Breast epithelium (tissue), 4 donors: ENCODE measurements at regions not wholly inside any gene's neighbourhood (a gene's known extent, or its start where the extent isn't known, plus 50 kb on each side); places are given as distances from the start of the nearest gene placed in this dataset.

Experiments used
- DNase-seq, 2 donors: peaks; one replicate each; pipeline ENCODE4 v3.0.0-alpha.2; 2019; ENCODE audit warnings: low spot score in 2 of 2
- H3K27ac ChIP-seq, 2 donors: fragments of 200-600 bp; sonication (generic) in 1 of 2; one replicate each; pipeline ENCODE4 v1.5.1; 2016 to 2019; ENCODE audit warnings: mild to moderate bottlenecking in 1 of 2
- H3K27me3 ChIP-seq, 2 donors: fragments of 200-600 bp; sonication (generic) in 1 of 2; one replicate each; pipeline versions ENCODE4 v1.5.1 to v1.6.0; 2017 to 2019; ENCODE audit warnings: control low read depth in 1 of 2, mild to moderate bottlenecking in 1 of 2
- H3K36me3 ChIP-seq: fragments of 200-600 bp; one replicate; pipeline ENCODE4 v1.5.1; 2019
- H3K4me1 ChIP-seq, 2 donors: fragments of 200-600 bp; sonication (generic); one replicate each; pipeline ENCODE4 v1.5.1; 2016 to 2019; ENCODE audit warnings: control low read depth in 1 of 2
- H3K4me3 ChIP-seq, 3 donors: fragments of 200-600 bp; sonication (generic); 1 replicate in 2 of 3; 2 replicates in 1 of 3; pipeline ENCODE4 v1.5.1; 2016 to 2019; ENCODE audit warnings: mild to moderate bottlenecking in 3 of 3, moderate library complexity in 2 of 3
- H3K9me3 ChIP-seq, 2 donors: fragments of 200-600 bp; sonication (generic) in 1 of 2; one replicate each; pipeline ENCODE4 v1.5.1; 2016 to 2019; ENCODE audit warnings: control low read depth in 1 of 2
- POLR2A ChIP-seq: fragments of 450-650 bp; IDR thresholded peaks from one replicate; pipeline ENCODE4 v1.6.1; 2016; ENCODE audit warnings: antibody characterized with exemption, mild to moderate bottlenecking, moderate library complexity
- POLR2AphosphoS5 ChIP-seq, 3 donors: sonication (generic); formaldehyde crosslinking; IDR thresholded peaks; one replicate each; pipeline ENCODE4 v1.6.1; 2017; ENCODE audit warnings: antibody characterized with exemption in 3 of 3
- intact Hi-C: fragments of 100-400 bp; cut with DNase I; formaldehyde crosslinking; loops from one replicate; pipeline ENCODE4 v1.15.1; 2023; ENCODE audit warnings: low total_unique reads
- TF ChIP-seq, protein P1 (sequence below), 3 donors: fragments of 450-650 bp; IDR thresholded peaks; one replicate each; pipeline ENCODE4 v1.5.1; 2016 to 2017; ENCODE audit warnings: antibody characterized with exemption in 3 of 3, mild to moderate bottlenecking in 3 of 3, moderate library complexity in 3 of 3

DNA sequence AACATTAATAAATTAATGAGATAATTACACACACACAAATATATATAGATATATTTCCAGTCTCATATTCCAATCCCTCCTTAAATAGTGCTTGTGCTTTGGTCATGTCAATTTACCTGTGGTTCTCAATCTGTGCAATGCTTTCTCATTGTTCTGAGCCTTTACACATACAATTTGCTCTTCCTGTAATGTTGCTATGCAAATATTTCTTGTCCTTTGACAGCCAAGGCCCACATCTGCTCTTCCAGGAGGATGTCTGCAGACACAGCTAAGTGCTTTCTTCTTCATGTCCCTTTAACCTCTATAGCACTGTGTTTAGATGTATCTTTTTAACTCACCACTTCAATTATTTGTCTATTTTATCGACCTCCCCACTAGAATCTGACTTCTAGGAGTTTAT lies 67.3 kb upstream of the RAPGEF2 start:
- DNase-seq, result no peak
- TF ChIP-seq, protein P1, sequence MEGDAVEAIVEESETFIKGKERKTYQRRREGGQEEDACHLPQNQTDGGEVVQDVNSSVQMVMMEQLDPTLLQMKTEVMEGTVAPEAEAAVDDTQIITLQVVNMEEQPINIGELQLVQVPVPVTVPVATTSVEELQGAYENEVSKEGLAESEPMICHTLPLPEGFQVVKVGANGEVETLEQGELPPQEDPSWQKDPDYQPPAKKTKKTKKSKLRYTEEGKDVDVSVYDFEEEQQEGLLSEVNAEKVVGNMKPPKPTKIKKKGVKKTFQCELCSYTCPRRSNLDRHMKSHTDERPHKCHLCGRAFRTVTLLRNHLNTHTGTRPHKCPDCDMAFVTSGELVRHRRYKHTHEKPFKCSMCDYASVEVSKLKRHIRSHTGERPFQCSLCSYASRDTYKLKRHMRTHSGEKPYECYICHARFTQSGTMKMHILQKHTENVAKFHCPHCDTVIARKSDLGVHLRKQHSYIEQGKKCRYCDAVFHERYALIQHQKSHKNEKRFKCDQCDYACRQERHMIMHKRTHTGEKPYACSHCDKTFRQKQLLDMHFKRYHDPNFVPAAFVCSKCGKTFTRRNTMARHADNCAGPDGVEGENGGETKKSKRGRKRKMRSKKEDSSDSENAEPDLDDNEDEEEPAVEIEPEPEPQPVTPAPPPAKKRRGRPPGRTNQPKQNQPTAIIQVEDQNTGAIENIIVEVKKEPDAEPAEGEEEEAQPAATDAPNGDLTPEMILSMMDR (IDR thresholded peaks at IDR 0.05), result no peak
- TF ChIP-seq POLR2A (no peak), POLR2AphosphoS5 (IDR thresholded peaks at IDR 0.05) (no peak)
- no peak overlapping the region for H3K4me3 ChIP-seq
- H3K27ac ChIP-seq, result no peak overlapping the region
- H3K9me3 ChIP-seq, result no peaks in the 10 kb centered on the region
- intact Hi-C loops, result no loop called here
- no peaks in the 10 kb centered on the region for H3K27me3 ChIP-seq
- H3K4me1 ChIP-seq, result no peaks in the 10 kb centered on the region
- H3K36me3 ChIP-seq, result no peaks in the 10 kb centered on the region

DNA sequence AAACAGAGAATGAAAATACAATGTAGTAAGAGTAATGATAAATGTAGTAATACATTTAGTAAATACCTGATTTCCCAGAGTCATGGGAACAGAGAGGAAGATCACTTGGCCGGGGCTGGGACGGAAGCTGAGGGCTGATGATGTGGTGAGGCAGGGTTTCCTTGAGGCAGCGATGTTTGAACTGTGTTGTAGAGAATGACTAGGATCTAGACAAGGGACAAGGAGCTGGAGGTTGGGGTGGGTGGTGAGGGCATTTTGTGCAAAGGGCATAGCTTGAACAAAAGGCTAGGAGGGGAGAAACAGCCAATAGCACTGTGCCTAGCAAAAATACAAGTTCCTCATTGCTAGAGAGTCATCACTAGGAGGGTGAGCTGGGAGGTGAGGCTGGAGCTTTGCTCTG lies 64.3 kb upstream of the RAPGEF2 start:
- TF ChIP-seq POLR2AphosphoS5 (IDR thresholded peaks at IDR 0.05) (no peak), POLR2A (no peak)
- TF ChIP-seq, protein P1 (IDR thresholded peaks at IDR 0.05), result no peak
- no peak overlapping the region for H3K4me3 ChIP-seq
- H3K27ac ChIP-seq, result no peak overlapping the region
- no peak for DNase-seq
- H3K4me1 ChIP-seq, result no peaks in the 10 kb centered on the region
- H3K27me3 ChIP-seq, result no peaks in the 10 kb centered on the region
- intact Hi-C loops, result no loop called here
- no peaks in the 10 kb centered on the region for H3K9me3 ChIP-seq
- H3K36me3 ChIP-seq, result no peaks in the 10 kb centered on the region

DNA sequence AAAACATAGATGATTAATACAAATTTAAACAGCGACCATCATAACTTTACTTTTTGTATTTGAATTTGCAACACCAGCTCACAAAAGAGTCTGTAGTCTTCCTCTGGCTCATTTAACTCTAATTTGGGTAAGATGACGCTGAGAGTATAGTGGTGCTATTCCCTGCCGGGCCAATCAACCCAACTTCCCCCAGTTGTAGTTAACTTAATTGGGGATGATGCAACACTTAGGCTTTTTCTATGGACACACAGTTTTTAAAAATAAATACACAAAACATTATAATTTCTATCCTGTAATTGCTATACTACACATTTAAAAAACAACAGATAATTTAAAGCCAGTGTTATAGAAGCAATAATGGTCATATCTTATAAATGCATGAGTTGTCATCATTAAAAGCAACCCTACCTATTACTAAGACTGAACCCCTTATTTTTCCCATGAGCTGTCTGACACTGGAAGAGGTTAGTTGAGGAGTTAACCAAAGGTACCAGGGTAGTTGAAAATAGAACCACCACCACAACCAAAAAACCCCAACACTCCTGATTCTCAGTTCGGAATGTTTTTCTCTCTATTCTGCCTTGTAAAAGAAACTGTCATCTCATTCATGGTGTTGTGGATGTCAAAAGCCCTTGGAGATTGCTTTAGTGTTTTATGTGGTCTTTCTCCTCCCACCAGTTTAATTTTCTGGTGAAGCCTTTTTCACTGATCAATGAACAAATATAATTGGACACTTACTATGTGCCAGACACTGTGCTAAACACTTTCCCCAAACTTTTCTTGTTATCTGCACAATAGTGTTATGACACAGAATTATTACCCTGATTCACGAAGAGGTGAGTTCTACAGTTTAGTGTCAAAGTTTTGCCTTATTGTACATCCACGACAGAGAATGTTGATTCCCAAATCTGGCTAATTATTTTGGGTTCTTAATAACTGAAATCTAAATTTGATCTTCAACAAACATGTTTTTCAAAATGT lies 61.5 kb upstream of the RAPGEF2 start:
- H3K4me3 ChIP-seq, result no peak overlapping the region
- H3K9me3 ChIP-seq, result no peaks in the 10 kb centered on the region
- H3K36me3 ChIP-seq, result no peaks in the 10 kb centered on the region
- no peaks in the 10 kb centered on the region for H3K4me1 ChIP-seq
- TF ChIP-seq, protein P1 (IDR thresholded peaks at IDR 0.05), result no peak
- TF ChIP-seq POLR2AphosphoS5 (IDR thresholded peaks at IDR 0.05) (no peak), POLR2A (no peak)
- intact Hi-C loops, result no loop called here
- no peak overlapping the region for H3K27ac ChIP-seq
- no peaks in the 10 kb centered on the region for H3K27me3 ChIP-seq
- no peak for DNase-seq

DNA sequence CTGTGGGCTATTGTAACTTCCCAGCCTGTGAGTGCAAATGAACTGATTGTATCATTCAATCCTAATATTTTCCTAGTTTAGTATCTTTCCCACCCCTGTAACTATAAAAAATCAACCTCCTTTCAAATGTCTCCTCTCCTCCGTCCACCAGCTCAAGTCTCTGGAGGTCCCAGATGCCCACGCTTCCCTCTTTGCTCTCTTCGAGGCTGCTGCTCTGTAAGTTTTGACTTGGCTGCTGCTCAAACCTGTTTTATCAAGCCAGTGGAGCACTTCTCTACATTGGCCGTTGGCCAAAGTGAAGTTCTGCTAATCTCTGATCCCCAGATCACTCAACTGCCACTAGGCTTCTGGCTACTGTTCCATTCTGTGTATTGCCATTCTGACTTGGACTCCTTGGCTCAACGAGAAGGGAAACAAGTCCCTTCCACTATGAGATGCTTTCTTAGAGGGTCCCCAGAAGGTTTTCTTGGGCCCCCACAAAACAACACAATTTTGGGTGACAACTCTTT lies 60.7 kb upstream of the RAPGEF2 start:
- H3K27ac ChIP-seq, result no peak overlapping the region
- TF ChIP-seq, protein P1 (IDR thresholded peaks at IDR 0.05), result no peak
- TF ChIP-seq POLR2A (no peak), POLR2AphosphoS5 (IDR thresholded peaks at IDR 0.05) (no peak)
- intact Hi-C loops, result no loop called here
- H3K4me1 ChIP-seq, result no peaks in the 10 kb centered on the region
- DNase-seq, result no peak
- no peak overlapping the region for H3K4me3 ChIP-seq
- no peaks in the 10 kb centered on the region for H3K36me3 ChIP-seq
- no peaks in the 10 kb centered on the region for H3K9me3 ChIP-seq
- no peaks in the 10 kb centered on the region for H3K27me3 ChIP-seq

DNA sequence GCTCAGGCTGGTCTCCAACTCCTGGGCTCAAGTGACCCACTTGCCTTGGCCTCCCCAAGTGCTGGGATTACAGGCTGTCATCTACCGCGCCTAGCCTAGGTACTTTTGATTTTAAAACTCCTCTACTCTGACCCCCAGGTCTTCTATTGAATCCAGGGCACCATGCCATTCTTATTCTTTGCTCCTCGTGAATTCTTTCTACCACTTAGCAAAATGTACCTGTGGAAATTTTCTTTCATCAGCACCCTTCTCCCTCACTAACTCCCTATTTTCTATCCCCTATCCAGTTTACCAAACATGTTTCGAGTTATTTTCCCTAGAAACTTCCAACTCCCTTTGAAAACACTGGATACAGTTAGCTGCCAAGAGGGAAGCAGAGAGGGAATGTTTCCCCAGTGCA lies 60.0 kb upstream of the RAPGEF2 start:
- TF ChIP-seq, protein P1 (IDR thresholded peaks at IDR 0.05), result no peak
- TF ChIP-seq POLR2AphosphoS5 (IDR thresholded peaks at IDR 0.05) (no peak), POLR2A (no peak)
- no peak for DNase-seq
- Histone ChIP-seq H3K4me3 (no peak overlapping the region), H3K27me3 (no peaks in the 10 kb centered on the region), H3K36me3 (no peaks in the 10 kb centered on the region), H3K27ac (no peak overlapping the region), H3K4me1 (no peaks in the 10 kb centered on the region), H3K9me3 (no peaks in the 10 kb centered on the region)
- intact Hi-C loops, result no loop called here
